ENCODE measurements at regions not wholly inside any gene's neighbourhood (a gene's known extent, or its start where the extent isn't known, plus 50 kb on each side); places are given as distances from the start of the nearest gene placed in this dataset.

DNA sequence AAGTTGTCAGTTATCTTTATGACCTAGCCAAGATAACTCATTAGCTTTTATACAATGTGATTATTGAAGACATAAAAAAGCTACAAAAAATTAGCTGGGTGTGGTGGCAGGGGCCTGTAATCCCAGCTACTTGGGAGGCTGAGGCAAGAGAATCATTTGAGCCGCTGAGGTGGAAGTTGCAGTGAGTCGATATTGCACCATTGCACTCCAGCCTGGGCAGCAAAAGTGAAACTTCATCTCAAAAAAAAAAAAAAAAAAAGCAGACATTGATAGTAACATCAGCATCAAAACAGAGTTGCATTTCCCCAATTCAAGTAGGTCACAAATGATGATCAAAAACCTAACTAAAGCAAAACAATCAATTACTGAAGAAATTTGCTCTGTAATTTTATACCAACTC lies 191.4 kb downstream of the PTGER3 start:
- Histone ChIP-seq H3K4me2 (ENCODE audit: insufficient read depth in 1 of 2, low read depth in 2 of 2, low read length in 2 of 2) (no peak overlapping the region), H3K27me3 (replicated peaks in 1 of 4; ENCODE audit: control insufficient read depth in 3 of 4, extremely low read depth in 1 of 4, insufficient read depth in 3 of 4, low read length in 3 of 4) (peaks cover 0 to 1% (median 0%) of the 10 kb centered on the region in 4 experiments; a peak in 1 of 7 replicates), H2BK120ac (replicated peaks; ENCODE audit: low read depth, low read length) (no peak overlapping the region), H3K79me2 (ENCODE audit: control insufficient read depth in 1 of 2, insufficient read depth in 2 of 2, low read length in 2 of 2) (no peaks in the 10 kb centered on the region), H2BK12ac (ENCODE audit: low read depth, low read length) (no peak overlapping the region), H3K14ac (ENCODE audit: insufficient read length) (no peak overlapping the region), H4K8ac (ENCODE audit: extremely low read depth, insufficient read depth, low read length) (no peak overlapping the region), H2AFZ (ENCODE audit: low read length) (no peak overlapping the region), H3K79me1 (ENCODE audit: low read depth, low read length) (no peaks in the 10 kb centered on the region), H3K23ac (ENCODE audit: insufficient read length) (no peak overlapping the region), H4K5ac (ENCODE audit: insufficient read length, low read depth, low read length) (no peak overlapping the region), H2BK20ac (ENCODE audit: low read length) (no peak overlapping the region), H3K9ac (replicated peaks in 1 of 4; ENCODE audit: extremely low read depth in 1 of 4, low read depth in 3 of 4, low read length in 3 of 4) (no peak overlapping the region), H3K36me3 (ENCODE audit: control insufficient read depth in 2 of 4, insufficient read depth in 4 of 4, low read length in 3 of 4) (no peaks in the 10 kb centered on the region), H4K91ac (replicated peaks; ENCODE audit: insufficient read length, low read length) (no peak overlapping the region), H3K18ac (ENCODE audit: extremely low read depth, low read length) (no peak overlapping the region), H2AK5ac (ENCODE audit: low read depth, low read length) (no peak overlapping the region), H4K20me1 (replicated peaks in 1 of 2; ENCODE audit: control insufficient read depth in 1 of 2, insufficient read depth in 2 of 2, low read length in 2 of 2) (no peaks in the 10 kb centered on the region), H3K56ac (replicated peaks; ENCODE audit: insufficient read length, low read depth, low read length) (no peak overlapping the region), H3K4ac (replicated peaks; ENCODE audit: insufficient read length, low read depth, low read length) (no peak overlapping the region), H3K4me3 (ENCODE audit: extremely low read depth in 1 of 4, insufficient read depth in 2 of 4, low read depth in 3 of 4, low read length in 4 of 4) (no peak overlapping the region), H3K4me1 (replicated peaks in 1 of 4; ENCODE audit: control insufficient read depth in 3 of 4, insufficient read depth in 4 of 4, low read length in 3 of 4) (no peaks in the 10 kb centered on the region), H3K27ac (ENCODE audit: low read depth, low read length) (no peak overlapping the region), H3K9me3 (ENCODE audit: insufficient read depth in 2 of 2, low read depth in 1 of 2, low read length in 1 of 2) (no peaks in the 10 kb centered on the region), H2BK15ac (ENCODE audit: low read length) (no peak overlapping the region), H3K23me2 (ENCODE audit: low read depth, low read length) (no peaks in the 10 kb centered on the region; the same call in 1 of the 2 replicates), H2BK5ac (ENCODE audit: low read depth, low read length) (no peak overlapping the region)
- FAIRE-seq (no peak), DNase-seq (ENCODE audit: low read depth in 1 of 2, low spot score in 2 of 2) (no peak)
- ChIA-PET POLR2A (ENCODE audit: partially characterized antibody) (no interaction called here), CTCF (ENCODE audit: partially characterized antibody) (interaction anchor here (1.0 to 1.2 kb wide), 2 partner anchors 11 to 104 kb away, joined by 3 to 5 read pairs; no protein-coding TSS in a partner anchor)
- 94% methylated on average over 2 of the region's 2 CpGs; no CpG with 5 or more reads in 1 of the 2 experiments for WGBS, 2 experiments (ENCODE audit: extremely low coverage in 1 of 2, insufficient coverage in 1 of 2, insufficient read length in 1 of 2, insufficient replicate concordance in 2 of 2, low coverage in 1 of 2, low lambda C conversion rate in 2 of 2, missing lambda C conversion rate in 1 of 2)
- TF ChIP-seq BCL11A (IDR thresholded peaks at IDR 0.05; ENCODE audit: low read depth in 2 of 2, low read length in 2 of 2) (no peak), GTF2F1 (IDR thresholded peaks at IDR 0.05; ENCODE audit: borderline replicate concordance, low read depth, low read length) (no peak), KDM1A (IDR thresholded peaks at IDR 0.05; ENCODE audit: borderline replicate concordance, low read length) (no peak), NRF1 (IDR thresholded peaks at IDR 0.05; ENCODE audit: low read depth, low read length) (no peak), SIN3A (conservative IDR thresholded peaks at IDR 0.05 in 1 of 2, IDR thresholded peaks at IDR 0.05 in 1 of 2; ENCODE audit: low read depth in 1 of 2, low read length in 2 of 2) (no peak), CREB1 (IDR thresholded peaks at IDR 0.05) (no peak), EGR1 (IDR thresholded peaks at IDR 0.05; ENCODE audit: borderline replicate concordance, low read depth, low read length) (no peak), FOSL1 (IDR thresholded peaks at IDR 0.05; ENCODE audit: insufficient read depth, low read depth, low read length) (no peak), CTCF (IDR thresholded peaks at IDR 0.05; ENCODE audit: control extremely low read depth in 1 of 3, insufficient read depth in 1 of 3, low read depth in 1 of 3, low read length in 3 of 3) (no peak), SIRT6 (IDR thresholded peaks at IDR 0.05; ENCODE audit: low read length) (no peak)
- TF ChIP-seq, protein P1, sequence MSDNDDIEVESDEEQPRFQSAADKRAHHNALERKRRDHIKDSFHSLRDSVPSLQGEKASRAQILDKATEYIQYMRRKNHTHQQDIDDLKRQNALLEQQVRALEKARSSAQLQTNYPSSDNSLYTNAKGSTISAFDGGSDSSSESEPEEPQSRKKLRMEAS (IDR thresholded peaks at IDR 0.05): no peak
- TF ChIP-seq, protein P2, sequence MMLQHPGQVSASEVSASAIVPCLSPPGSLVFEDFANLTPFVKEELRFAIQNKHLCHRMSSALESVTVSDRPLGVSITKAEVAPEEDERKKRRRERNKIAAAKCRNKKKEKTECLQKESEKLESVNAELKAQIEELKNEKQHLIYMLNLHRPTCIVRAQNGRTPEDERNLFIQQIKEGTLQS (IDR thresholded peaks at IDR 0.05; ENCODE audit: insufficient read depth, low read depth, low read length): no peak
